ENCODE measurements at regions not wholly inside any gene's neighbourhood (a gene's known extent, or its start where the extent isn't known, plus 50 kb on each side); places are given as distances from the start of the nearest gene placed in this dataset.

DNA sequence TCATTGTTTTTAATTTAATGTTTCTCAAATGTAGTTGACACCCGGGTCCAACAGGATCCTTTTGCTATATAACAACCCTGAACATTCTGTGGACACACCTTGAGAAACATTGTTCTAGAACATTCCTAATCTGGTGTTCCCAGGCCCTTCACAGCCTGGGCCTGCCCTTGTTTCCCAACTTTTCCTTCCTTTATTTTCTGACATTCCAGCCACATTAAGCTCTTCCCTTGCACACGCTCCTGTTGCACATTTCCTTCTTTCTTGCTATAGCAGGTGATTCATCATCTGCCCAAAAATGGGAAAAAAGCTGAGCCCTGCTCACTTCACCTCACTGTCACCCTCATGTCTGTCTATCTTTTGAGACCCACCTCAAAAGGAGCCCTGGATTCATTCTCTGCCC lies 67.9 kb upstream of the MARCHF10 start:
- Histone ChIP-seq H3K36me3 (no peaks in the 10 kb centered on the region), H3K9me3 (ENCODE audit: low read depth) (no peaks in the 10 kb centered on the region), H3K27me3 (no peaks in the 10 kb centered on the region), H3K4me3 (no peak overlapping the region), H3K4me1 (ENCODE audit: low read depth) (peaks cover 49% of the 10 kb centered on the region), H3K27ac (peak overlapping the region; percentile 95)
- TF ChIP-seq, protein P1, sequence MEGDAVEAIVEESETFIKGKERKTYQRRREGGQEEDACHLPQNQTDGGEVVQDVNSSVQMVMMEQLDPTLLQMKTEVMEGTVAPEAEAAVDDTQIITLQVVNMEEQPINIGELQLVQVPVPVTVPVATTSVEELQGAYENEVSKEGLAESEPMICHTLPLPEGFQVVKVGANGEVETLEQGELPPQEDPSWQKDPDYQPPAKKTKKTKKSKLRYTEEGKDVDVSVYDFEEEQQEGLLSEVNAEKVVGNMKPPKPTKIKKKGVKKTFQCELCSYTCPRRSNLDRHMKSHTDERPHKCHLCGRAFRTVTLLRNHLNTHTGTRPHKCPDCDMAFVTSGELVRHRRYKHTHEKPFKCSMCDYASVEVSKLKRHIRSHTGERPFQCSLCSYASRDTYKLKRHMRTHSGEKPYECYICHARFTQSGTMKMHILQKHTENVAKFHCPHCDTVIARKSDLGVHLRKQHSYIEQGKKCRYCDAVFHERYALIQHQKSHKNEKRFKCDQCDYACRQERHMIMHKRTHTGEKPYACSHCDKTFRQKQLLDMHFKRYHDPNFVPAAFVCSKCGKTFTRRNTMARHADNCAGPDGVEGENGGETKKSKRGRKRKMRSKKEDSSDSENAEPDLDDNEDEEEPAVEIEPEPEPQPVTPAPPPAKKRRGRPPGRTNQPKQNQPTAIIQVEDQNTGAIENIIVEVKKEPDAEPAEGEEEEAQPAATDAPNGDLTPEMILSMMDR (IDR thresholded peaks at IDR 0.05; ENCODE audit: low read depth, low read length) = no peak
- DNase-seq (ENCODE audit: low read depth in 1 of 2, low spot score in 1 of 2) = peak in 1 of 2 donors; percentile 26

DNA sequence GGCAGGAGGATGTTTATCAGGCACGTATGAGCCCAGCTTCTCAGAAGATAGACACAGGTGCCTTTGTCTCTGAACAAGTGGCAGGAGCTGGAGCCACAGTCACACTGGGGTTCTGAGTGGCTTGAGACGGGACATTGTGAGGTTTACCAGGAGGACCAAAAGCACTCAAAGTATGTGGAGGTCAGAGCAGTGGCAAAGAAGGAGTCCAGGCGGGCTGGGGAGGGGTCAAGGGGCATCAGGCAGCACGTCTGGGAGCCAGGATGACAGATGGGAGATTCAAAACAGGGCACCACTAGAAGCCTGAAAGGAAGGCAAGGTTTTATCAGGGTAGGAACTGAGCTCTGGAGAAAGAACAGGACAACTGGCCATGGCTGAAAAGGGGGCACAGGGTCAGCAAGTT lies 67.2 kb upstream of the MARCHF10 start:
- H3K9me3 ChIP-seq (ENCODE audit: low read depth) = no peaks in the 10 kb centered on the region
- DNase-seq (ENCODE audit: low read depth in 1 of 2, low spot score in 1 of 2) = peak in 1 of 2 donors; percentile 91
- H3K27ac ChIP-seq = peak overlapping the region; percentile 95
- H3K27me3 ChIP-seq = no peaks in the 10 kb centered on the region
- TF ChIP-seq, protein P1 (IDR thresholded peaks at IDR 0.05; ENCODE audit: low read depth, low read length) = no peak
- H3K4me3 ChIP-seq = no peak overlapping the region
- H3K36me3 ChIP-seq = no peaks in the 10 kb centered on the region
- peaks cover 55% of the 10 kb centered on the region for H3K4me1 ChIP-seq (ENCODE audit: low read depth)

DNA sequence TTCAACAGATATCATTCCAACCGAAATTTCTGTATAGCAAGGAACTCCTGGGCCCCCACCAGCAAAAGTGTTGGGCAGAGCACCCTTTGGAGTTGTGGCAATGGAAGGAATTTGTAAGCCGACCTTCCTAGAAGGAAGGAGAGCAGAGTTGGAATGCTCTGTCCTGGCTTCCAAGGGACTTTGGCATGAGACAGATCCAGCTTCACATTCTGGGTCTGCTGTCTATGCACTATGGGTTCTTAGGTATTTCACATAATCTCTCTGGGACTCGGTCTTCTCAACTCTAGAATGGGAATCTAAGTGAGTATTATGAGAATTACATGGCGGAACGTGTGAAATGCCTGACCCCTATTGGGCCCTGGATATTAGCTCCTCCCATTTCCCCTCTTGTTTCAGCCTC lies 63.2 kb upstream of the MARCHF10 start:
- Histone ChIP-seq H3K36me3 (no peaks in the 10 kb centered on the region), H3K9me3 (ENCODE audit: low read depth) (no peaks in the 10 kb centered on the region), H3K4me1 (ENCODE audit: low read depth) (peaks cover 55% of the 10 kb centered on the region), H3K27ac (peak overlapping the region; percentile 77), H3K4me3 (no peak overlapping the region), H3K27me3 (no peaks in the 10 kb centered on the region)
- DNase-seq (ENCODE audit: low read depth in 1 of 2, low spot score in 1 of 2) = no peak
- TF ChIP-seq, protein P1 (IDR thresholded peaks at IDR 0.05; ENCODE audit: low read depth, low read length) = no peak

DNA sequence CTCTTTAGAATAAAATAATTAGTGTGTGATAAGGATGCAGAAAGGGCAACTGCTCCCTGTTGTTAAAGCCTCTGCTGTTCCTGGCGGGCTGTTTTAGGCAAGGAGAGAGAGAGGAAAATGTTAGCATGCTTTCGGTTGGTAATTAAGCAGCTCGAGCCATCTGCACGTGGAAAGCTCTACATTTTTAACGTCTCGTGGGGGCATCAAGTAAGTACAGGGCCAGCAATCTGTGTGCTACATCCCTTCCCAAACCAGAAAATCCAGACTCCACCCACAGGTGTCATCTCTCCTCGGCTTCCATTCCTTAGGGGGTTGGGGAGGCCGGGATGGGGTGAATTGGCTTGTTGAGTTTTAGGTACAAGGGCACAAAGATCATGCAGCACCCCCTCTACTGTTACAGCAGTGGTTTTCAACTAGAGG lies 62.4 kb upstream of the MARCHF10 start:
- Histone ChIP-seq H3K36me3 (no peaks in the 10 kb centered on the region), H3K4me1 (ENCODE audit: low read depth) (peaks cover 47% of the 10 kb centered on the region), H3K9me3 (ENCODE audit: low read depth) (no peaks in the 10 kb centered on the region), H3K27ac (peak overlapping the region; percentile 77), H3K27me3 (no peaks in the 10 kb centered on the region), H3K4me3 (no peak overlapping the region)
- no peak for DNase-seq (ENCODE audit: low read depth in 1 of 2, low spot score in 1 of 2)
- TF ChIP-seq, protein P1 (IDR thresholded peaks at IDR 0.05; ENCODE audit: low read depth, low read length) = no peak

DNA sequence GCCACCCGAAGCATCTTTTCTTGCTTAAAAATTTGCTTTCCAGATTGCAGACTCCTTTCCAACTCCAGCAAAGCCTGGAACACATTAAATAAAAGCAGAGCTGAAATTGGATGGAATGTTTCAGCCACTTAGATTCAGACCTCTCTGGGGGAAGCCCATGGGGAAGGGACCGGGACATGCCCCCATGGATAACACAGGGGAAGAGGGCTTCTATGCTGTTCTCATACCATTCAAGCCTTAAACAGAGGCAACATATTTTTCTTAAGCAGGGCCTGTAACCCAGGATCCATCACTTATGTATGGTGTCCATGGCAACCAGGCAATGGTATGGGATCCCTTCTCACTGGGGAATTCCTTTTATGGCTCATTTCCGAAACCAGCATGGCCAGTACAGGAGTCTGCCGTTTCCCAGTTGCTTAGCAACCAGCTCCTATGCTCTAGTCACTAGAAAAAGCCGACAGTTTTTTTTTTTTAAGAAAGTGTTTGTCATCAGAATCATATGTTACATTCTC lies 62.0 kb upstream of the MARCHF10 start:
- no peaks in the 10 kb centered on the region for H3K36me3 ChIP-seq
- H3K4me3 ChIP-seq = no peak overlapping the region
- TF ChIP-seq, protein P1 (IDR thresholded peaks at IDR 0.05; ENCODE audit: low read depth, low read length) = no peak
- peak overlapping the region; percentile 77 for H3K27ac ChIP-seq
- H3K9me3 ChIP-seq (ENCODE audit: low read depth) = no peaks in the 10 kb centered on the region
- peak; percentile 55 to 80 for DNase-seq (ENCODE audit: low read depth in 1 of 2, low spot score in 1 of 2)
- H3K4me1 ChIP-seq (ENCODE audit: low read depth) = peaks cover 45% of the 10 kb centered on the region
- no peaks in the 10 kb centered on the region for H3K27me3 ChIP-seq

All from cardiac muscle cell (in vitro differentiated cells and primary cell).